ENCODE measurements at regions not wholly inside any gene's neighbourhood (a gene's known extent, or its start where the extent isn't known, plus 50 kb on each side); places are given as distances from the start of the nearest gene placed in this dataset.

DNA sequence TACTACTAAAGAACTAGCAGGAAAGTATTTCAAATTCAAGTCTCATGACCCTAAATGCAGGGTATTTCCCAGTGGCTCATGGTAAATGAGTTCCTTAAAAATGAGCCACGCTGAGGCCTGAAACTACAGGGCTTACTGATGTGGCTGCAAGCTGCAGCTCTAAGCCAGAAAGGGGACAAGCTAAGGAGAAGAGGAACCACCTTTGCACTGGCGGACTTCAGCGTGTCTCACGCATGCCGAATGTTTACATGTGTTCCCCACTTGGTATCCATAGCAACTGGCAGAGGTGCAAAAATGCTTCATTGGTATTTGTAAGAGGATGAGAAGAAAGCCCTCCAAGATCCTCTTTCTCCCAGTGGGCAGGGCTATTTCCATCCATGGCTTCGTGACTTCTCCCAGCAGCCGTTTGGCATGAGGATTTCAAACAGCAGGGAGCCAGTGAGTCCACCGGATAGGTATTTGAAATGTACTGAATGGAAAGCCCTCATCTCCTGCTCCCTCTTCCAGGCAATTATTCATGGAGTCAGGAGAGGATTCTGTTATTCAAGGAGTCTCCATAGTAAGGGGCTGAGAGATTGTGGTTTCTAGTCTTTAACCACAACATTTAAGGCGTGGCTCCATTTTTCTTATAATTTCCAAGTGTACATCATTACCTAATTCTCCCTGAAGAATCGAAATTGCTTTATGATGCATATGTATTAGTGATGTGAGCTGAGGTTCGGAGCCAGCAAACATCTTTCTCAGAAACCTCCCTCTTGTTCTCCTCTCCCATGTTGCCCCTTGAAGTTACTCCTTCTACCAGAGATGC lies 55.3 kb upstream of the CD44 start:
- H3K79me2 ChIP-seq (ENCODE audit: control insufficient read depth in 1 of 2, insufficient read depth in 2 of 2, low read length in 2 of 2) = no peaks in the 10 kb centered on the region
- H3K56ac ChIP-seq (replicated peaks; ENCODE audit: insufficient read length, low read depth, low read length) = no peak overlapping the region
- 82% methylated on average over 11 of the region's 11 CpGs; no CpG with 5 or more reads in 1 of the 2 experiments for WGBS, 2 experiments (ENCODE audit: extremely low coverage in 1 of 2, insufficient coverage in 1 of 2, insufficient read length in 1 of 2, insufficient replicate concordance in 2 of 2, low coverage in 1 of 2, low lambda C conversion rate in 2 of 2, missing lambda C conversion rate in 1 of 2)
- peaks cover 0 to 2% (median 0%) of the 10 kb centered on the region in 4 experiments; a peak in 1 of 7 replicates for H3K4me1 ChIP-seq (replicated peaks in 1 of 4; ENCODE audit: control insufficient read depth in 3 of 4, insufficient read depth in 4 of 4, low read length in 3 of 4)
- no peak overlapping the region for H2BK12ac ChIP-seq (ENCODE audit: low read depth, low read length)
- H3K4me2 ChIP-seq (ENCODE audit: insufficient read depth in 1 of 2, low read depth in 2 of 2, low read length in 2 of 2) = no peak overlapping the region
- no peak overlapping the region for H3K18ac ChIP-seq (ENCODE audit: extremely low read depth, low read length)
- no peak overlapping the region for H2BK15ac ChIP-seq (ENCODE audit: low read length)
- CTCF ChIA-PET (ENCODE audit: partially characterized antibody) = no interaction called here
- no peak overlapping the region for H2AK5ac ChIP-seq (ENCODE audit: low read depth, low read length)
- no peaks in the 10 kb centered on the region for H3K79me1 ChIP-seq (ENCODE audit: low read depth, low read length)
- no peak overlapping the region for H2BK5ac ChIP-seq (ENCODE audit: low read depth, low read length)
- no peak overlapping the region for H4K8ac ChIP-seq (ENCODE audit: extremely low read depth, insufficient read depth, low read length)
- no peak overlapping the region for H4K5ac ChIP-seq (ENCODE audit: insufficient read length, low read depth, low read length)
- DNase-seq (ENCODE audit: low read depth in 1 of 2, low spot score in 2 of 2) (no peak), FAIRE-seq (no peak)
- no peaks in the 10 kb centered on the region for H4K20me1 ChIP-seq (replicated peaks in 1 of 2; ENCODE audit: control insufficient read depth in 1 of 2, insufficient read depth in 2 of 2, low read length in 2 of 2)
- no peaks in the 10 kb centered on the region for H3K23me2 ChIP-seq (ENCODE audit: low read depth, low read length)
- H2BK20ac ChIP-seq (ENCODE audit: low read length) = no peak overlapping the region
- H3K36me3 ChIP-seq (ENCODE audit: control insufficient read depth in 2 of 4, insufficient read depth in 4 of 4, low read length in 3 of 4) = no peaks in the 10 kb centered on the region
- no peak overlapping the region for H3K27ac ChIP-seq (ENCODE audit: low read depth, low read length)
- peaks cover 0 to 1% (median 0%) of the 10 kb centered on the region in 4 experiments; a peak in 1 of 7 replicates for H3K27me3 ChIP-seq (replicated peaks in 1 of 4; ENCODE audit: control insufficient read depth in 3 of 4, extremely low read depth in 1 of 4, insufficient read depth in 3 of 4, low read length in 3 of 4)
- H2BK120ac ChIP-seq (replicated peaks; ENCODE audit: low read depth, low read length) = no peak overlapping the region
- H3K9me3 ChIP-seq (ENCODE audit: insufficient read depth in 2 of 2, low read depth in 1 of 2, low read length in 1 of 2) = no peaks in the 10 kb centered on the region; a peak in 1 of 4 replicates
- H3K23ac ChIP-seq (ENCODE audit: insufficient read length) = no peak overlapping the region
- H3K4ac ChIP-seq (replicated peaks; ENCODE audit: insufficient read length, low read depth, low read length) = no peak overlapping the region
- no peak overlapping the region for H2AFZ ChIP-seq (ENCODE audit: low read length)
- H4K91ac ChIP-seq (replicated peaks; ENCODE audit: insufficient read length, low read length) = no peak overlapping the region
- TF ChIP-seq RFX5 (IDR thresholded peaks at IDR 0.05; ENCODE audit: borderline replicate concordance, low read depth, low read length) (no peak), E2F6 (IDR thresholded peaks at IDR 0.05) (peak; percentile 12; the same call in 1 of the 2 replicates)
- POLR2A ChIA-PET (ENCODE audit: partially characterized antibody) = no interaction called here
- no peak overlapping the region for H3K14ac ChIP-seq (ENCODE audit: insufficient read length)
- no peak overlapping the region for H3K9ac ChIP-seq (replicated peaks in 1 of 4; ENCODE audit: extremely low read depth in 1 of 4, low read depth in 3 of 4, low read length in 3 of 4)
- H3K4me3 ChIP-seq (ENCODE audit: extremely low read depth in 1 of 4, insufficient read depth in 2 of 4, low read depth in 3 of 4, low read length in 4 of 4) = no peak overlapping the region
